Astrocyte (in vitro differentiated cells and primary cell): ENCODE measurements at regions not wholly inside any gene's neighbourhood (a gene's known extent, or its start where the extent isn't known, plus 50 kb on each side); places are given as distances from the start of the nearest gene placed in this dataset.

ENCODE experiments used
- EZH2 ChIP-seq: IDR thresholded peaks from 2 replicates; pipeline ENCODE4 v1.6.1; 2012; ENCODE audit warnings: mild to moderate bottlenecking, low read length, inconsistent platforms; ENCODE audit not compliant: insufficient read depth
- TF ChIP-seq, protein P1 (sequence below): IDR thresholded peaks from 2 replicates; pipeline ENCODE4 v1.5.1; 2011; ENCODE audit warnings: low read depth, mild to moderate bottlenecking, inconsistent platforms, low read length, moderate library complexity; ENCODE audit not compliant: insufficient read depth

DNA sequence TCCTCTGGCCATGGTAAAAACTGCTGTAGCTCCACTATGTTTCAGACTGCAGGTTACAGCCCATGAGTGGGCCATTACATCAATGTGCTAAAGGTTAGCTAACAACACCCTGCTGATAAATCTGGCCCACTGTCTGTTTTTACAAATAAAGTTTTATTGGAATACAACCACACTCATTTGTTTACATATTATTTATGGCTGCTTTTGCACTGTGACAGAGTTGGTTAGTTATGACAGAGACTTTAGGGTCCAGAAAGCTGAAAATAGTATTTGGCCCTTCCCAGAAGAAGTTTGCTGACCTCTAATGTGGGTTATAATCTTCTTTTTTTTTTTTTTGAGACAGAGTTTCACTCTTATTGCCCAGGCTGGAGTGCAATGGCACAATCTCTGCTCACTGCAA lies 134.2 kb upstream of the PWP1 start:
- TF ChIP-seq, protein P1, sequence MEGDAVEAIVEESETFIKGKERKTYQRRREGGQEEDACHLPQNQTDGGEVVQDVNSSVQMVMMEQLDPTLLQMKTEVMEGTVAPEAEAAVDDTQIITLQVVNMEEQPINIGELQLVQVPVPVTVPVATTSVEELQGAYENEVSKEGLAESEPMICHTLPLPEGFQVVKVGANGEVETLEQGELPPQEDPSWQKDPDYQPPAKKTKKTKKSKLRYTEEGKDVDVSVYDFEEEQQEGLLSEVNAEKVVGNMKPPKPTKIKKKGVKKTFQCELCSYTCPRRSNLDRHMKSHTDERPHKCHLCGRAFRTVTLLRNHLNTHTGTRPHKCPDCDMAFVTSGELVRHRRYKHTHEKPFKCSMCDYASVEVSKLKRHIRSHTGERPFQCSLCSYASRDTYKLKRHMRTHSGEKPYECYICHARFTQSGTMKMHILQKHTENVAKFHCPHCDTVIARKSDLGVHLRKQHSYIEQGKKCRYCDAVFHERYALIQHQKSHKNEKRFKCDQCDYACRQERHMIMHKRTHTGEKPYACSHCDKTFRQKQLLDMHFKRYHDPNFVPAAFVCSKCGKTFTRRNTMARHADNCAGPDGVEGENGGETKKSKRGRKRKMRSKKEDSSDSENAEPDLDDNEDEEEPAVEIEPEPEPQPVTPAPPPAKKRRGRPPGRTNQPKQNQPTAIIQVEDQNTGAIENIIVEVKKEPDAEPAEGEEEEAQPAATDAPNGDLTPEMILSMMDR = no peak
- no peak for TF ChIP-seq EZH2
